GM18507 (cell line): ENCODE measurements at regions not wholly inside any gene's neighbourhood (a gene's known extent, or its start where the extent isn't known, plus 50 kb on each side); places are given as distances from the start of the nearest gene placed in this dataset.

Source experiments
- DNase-seq: peaks from one replicate; pipeline ENCODE4 v3.0.0; 2011; ENCODE audit warnings: low read depth; ENCODE audit not compliant: insufficient read length; ENCODE audit errors: extremely low spot score
- FAIRE-seq: peaks from 2 replicates; lab custom pipeline; 2011; peaks lifted over from hg19 to GRCh38; lab: Jason Lieb, UNC

DNA sequence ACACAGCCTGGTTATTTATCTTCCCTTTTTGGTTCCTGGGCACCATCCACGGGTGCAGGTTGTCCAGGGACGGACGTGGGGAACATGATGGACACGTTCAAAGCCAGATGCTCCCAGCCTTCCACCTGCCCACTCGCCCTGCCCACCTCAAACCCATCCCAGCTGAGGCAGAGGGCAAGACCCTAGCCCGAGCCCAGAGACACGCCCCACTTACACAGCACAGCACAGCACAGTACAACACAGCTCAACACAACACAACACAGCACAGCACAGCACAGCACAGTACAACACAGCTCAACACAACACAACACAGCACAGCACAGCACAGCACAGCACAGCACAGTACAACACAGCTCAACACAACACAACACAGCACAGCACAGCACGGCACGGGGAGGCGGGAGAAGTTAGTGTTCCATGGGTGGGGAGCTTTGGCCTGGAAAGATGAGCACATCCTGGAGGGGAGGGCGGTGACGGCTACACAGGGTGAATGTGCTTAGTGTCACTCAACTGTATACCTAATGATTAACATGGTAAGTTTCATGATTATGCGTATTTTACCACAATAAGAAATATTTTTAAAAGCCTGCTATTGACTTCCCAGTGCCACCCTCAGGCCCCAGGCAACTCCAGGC lies 1507.5 kb downstream of the BRD1 start:
- FAIRE-seq (no peak), DNase-seq (no peak)

DNA sequence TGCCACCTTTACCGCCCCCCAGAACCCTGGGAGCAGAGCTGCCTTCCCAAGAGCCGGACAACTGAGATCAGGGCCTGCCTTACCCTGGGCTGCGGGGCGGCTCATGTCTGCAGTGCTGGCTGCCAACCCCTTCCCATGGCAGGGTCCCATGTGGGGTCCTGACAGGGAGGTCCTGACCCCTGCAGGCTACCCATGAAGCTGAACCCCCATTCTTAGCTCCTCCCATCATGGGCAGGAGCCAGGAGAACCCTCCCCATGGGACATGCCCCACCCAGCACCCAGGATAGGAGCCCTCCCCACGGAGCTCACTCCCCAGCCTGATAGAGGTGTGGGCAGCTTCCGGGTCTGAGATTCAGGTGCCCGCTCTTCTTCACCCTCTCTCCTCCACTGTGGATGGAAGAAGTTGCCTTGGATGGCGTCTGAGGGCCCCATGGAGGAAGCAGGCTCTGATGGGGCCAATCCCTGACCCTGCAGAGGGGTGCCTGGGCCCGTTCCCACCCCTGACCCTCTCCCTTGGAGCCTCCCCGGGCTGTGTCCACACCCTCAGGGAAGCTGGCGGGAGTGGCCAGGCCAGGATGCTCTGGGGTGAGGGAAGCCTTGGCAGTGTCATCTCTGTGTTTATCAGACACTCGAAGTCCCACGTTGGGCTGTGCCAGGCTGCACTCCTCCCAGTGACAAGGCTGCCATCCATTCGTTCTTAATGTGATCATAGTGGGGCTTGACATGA lies 1508.2 kb downstream of the BRD1 start:
- no peak for FAIRE-seq
- no peak for DNase-seq

DNA sequence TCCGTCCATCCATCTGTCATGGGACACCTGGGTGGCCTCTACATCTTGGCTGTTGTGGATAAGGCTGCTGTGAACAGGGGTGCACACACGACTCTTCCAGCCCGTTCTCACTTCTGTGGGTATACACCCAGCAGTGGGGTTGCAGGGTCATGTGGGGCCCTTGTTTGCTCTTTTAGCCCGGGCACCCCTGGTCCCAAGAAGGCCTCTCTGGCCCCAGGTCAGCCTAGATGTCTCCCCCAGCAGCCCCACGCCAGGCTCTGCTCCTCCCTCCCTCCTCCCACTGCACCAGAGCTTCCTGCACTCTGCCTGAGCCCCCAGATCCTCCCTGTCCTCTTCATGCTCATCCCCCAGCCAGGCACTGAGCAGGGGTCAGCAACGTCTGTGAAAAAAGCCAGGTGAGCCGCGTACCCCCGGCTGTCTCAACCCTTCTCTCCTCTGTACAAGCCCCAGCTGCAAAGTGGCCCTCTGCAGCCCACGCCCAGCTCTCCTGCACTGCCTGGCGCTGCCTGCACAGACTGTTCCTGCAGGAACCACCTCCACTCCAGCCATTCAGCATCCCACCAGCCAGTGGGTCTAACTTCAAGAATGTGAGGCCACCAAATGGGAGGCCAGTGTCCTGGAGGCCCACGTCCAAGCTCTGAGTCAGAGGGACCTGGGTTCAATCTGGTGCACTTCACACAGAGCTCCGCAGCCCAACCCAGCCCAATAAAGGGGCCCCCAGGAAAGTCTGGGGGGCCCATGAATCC lies 1508.9 kb downstream of the BRD1 start:
- DNase-seq (no peak), FAIRE-seq (no peak)

DNA sequence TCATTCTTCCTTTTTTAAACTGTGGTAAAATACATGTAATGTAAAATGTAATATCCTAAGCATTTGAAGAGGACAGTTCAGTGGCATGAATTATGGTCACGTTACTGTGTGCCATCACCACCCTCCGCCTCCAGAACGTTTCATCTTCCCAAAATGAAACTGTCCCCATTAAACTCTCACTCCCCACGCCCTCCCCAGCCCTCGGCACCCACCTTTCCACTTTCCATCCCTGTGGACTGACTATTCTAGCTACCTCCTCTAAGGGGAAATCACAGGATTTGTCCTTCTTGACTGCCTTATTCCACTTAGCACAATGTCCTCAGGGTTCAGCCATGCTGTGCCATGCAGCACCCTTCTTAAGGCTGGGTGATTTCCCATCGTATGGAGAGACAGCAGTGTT lies 1509.5 kb downstream of the BRD1 start:
- DNase-seq, result no peak
- FAIRE-seq, result no peak

DNA sequence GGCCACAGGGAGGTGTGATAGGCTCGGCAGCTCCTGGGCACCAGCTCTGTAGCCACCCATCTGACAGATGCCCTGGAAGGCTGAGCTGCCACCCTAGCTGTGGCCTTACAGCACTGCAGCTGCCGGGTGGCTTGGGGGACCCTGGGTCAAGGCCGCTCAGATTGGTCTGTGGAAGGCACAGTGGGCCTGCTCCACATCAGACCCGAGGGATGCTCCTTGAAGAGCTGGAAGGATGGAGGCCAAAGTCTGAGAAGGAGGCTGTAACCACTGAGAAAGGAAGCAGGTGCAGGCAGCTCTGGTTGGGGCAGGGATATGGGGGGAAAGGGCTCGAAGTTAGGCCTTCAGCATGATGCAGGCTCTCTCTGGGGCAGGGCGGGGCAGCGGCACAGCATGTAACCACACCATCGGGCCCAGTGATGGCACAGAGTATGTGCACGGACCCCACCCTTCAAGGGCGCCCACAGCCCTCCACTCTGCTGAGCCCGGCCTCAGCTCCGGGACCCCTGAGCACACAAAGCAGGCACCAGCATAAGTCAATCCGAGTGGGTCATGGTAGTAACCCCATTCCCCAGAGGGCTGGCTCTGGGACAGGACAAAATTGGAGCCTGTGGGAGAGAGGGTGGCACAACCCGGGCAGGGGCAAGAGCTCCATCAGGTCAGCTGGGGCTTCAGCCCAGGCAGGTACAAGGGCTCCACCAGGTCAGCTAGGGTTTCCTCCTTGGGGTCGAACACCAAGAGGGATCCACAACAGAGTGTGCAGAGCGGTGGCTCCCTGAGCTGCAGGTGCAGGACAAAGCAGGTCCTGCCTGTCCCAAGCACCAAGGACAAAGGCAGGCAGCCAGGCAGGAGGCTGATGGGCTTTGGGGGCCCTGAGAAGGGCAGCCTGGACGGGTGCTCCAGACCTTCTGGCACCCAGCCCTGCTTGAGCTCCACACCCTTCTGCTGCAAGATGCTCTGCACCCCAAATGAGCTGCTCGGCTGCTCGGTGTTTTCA lies 1511.1 kb downstream of the BRD1 start:
- FAIRE-seq, result no peak
- no peak for DNase-seq

DNA sequence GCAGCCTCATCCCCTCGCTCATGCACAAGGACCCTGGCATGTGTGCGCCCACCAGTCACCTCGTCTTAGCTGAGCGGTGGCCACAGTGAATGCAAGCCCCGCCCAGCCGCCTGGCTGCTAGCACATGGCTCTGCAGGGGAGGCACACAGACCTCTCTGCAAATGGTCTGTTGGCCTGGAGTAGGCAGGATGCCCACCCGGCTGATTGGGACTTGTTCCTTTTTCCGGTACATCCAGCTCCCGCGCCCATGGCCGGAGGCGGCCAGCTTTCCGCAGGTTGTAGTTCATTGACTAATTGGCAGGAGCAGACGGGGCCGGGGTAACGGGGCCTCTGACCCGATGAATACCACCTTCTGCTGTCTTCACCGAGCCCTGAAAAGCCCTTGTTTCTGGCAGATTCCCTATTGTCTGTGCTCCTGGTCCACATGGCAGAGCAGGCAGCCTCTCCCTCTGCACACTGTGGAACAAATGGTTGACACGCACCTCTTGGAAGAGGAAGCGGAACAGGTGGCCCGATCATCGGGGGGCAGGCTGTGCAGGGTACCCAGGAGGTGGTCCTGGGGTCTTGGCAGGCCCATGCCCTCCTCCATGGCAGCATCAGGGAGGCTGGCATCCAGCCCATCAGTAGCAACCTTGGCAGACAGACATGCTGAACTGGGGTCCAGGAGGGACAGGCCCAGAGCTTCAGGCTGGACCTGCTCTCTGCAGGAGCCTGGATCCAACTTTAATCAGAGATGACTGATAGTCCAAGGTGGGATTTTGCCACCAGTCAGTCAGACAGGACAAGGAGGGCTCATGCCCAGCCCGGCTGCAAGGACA lies 1512.0 kb downstream of the BRD1 start:
- DNase-seq (no peak), FAIRE-seq (no peak)

DNA sequence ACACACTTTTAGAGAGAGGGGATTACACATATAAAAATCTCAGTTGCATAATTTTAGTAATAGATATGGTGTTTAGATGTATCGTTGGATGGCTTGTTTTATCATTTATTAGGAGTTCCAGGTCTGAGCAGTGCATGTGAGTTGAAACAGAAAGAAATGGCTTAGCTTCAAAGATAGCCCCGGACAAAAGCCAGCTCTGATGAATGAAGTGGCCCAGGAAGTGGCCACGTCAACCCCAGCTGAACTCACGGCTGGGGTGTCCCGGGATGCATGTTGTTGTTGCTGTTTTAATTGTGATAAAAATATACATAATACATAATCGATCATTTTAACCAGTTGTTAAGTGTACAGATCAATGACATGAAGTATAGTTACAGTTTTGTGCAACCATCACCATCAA lies 1513.6 kb downstream of the BRD1 start:
- no peak for DNase-seq
- FAIRE-seq, result no peak

DNA sequence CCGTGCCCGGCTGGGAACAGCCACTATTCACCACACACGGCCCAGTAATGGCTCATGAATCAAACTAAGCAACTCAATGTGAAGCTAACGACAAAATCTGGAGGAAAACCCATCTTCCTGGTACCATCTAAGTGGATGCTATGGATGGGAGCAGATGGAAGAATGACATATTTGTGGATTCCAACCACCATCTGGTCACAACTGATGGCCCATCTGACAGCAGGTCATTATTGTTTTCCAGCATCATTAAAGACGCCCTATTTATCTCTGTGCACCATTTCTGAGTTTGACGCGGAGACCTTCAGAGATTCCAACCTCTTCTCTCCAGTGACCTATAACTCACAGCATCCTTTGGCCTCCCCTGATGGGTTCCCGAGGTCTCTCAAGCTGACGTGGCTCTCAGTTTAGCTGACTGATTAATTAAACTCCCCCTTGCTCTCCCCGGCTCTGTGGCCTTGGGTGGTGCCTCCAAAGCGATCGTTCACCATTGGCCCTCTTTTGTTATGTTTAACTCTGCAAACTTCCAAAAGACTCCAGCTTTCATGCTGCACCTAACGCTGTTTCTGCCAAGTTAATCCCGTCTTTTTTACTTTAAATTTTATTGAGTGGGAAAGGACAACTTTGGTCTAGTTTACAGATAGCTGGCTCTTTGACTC lies 1514.4 kb downstream of the BRD1 start:
- no peak for FAIRE-seq
- DNase-seq, result no peak

DNA sequence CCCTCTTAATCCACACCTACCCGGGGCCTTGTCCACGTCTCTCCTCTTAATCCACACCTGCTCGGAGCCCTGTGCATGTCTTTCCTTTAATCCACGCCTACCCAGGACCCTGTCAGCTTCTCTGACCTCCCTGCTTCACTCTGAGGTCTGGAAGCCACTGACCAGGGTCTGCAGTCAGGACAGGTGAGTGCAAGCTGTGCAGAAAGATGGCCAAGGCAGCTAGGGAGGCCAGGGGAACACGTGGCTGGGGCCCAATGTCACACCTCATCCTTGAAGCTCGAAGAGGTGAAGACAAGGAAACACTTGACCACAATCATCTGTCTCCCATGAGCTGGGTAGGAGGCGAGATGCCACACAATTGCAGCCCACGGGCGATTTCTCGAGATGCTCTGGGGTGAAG lies 1516.9 kb downstream of the BRD1 start:
- DNase-seq (no peak), FAIRE-seq (no peak)

DNA sequence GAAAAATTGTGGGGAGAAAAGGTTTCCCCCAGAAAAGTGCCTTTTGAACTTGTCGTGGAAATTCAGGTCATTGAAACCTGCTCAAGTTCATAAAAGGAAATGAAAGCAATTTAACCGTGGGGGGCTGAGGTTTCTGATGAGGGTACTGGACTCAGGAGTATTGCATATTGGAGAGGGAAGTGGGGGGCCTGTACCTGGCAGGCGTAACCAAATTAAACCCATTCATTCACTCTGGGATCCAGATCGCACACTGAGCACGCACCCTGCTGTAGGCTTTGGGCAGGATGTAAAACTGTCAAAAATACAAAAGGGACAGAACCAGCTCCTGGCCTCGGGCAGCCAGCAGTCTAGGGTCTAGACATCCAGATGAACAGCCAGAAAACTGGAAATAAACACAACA lies 1517.4 kb downstream of the BRD1 start:
- DNase-seq (no peak), FAIRE-seq (no peak)

DNA sequence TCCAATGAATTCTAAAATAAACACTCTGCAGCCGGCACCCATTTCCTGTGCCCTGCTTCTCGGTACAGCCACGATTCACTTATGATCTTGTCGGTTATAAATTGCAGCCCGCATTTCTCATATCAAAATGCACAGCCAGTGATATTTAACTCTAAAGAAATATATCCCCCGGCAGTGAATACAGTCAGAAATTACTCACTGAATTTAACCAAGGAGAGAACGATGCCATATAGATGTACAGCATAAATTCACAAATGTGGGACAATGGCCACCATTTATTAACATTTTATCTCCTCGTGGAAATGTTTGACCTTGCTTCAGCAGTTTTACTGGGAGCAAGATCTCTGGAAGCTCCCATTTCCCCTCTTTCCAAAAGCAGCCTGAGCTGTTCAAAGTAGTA lies 1517.8 kb downstream of the BRD1 start:
- no peak for DNase-seq
- no peak for FAIRE-seq

DNA sequence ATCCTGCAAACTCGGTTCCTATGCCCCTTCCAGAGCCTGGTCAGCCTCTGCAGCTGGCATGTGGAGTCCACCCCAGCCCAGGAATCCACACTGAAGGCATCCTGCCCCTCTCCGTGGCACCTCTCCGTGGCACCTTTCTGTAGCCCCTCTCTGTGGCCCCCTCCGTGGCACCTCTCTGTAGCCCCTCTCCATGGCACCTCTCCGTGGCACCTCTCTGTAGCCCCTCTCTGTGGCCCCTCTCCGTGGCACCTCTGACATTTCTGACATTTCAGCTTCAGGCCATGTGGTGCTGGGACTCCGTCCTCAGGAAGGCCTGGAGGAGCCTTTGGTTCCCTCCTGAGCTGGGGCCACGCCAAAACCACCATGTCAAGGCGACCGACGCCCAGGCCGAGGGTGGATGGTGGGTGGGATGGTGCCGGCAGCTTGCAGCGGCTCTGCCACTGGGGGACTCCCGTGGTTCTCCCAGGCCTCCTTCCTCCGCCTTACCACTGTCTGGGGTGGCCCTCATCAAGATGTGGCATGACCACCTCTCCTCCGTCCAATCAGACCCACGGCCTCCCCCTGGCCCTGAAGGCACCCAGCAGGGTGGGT lies 1518.5 kb downstream of the BRD1 start:
- DNase-seq (no peak), FAIRE-seq (no peak)

DNA sequence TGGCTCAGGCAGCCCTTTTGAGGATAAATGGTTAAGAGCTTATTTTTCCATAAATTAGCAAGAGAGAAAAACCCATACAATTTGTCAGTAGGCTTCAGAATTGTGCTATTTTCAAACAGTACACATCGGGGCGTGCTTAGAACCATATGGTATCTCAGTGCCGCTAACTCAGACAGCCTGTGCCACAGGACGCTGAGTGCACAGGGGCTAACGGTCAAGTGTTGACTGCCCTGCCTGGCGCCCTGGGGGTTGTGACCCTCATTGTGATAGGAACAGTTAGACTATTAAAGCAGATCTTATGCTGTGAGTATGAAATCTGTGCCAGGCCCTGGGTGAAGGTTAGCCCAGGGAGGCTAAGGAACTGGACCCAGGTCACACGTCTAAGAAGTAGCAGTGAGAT lies 1519.7 kb downstream of the BRD1 start:
- DNase-seq, result no peak
- no peak for FAIRE-seq

DNA sequence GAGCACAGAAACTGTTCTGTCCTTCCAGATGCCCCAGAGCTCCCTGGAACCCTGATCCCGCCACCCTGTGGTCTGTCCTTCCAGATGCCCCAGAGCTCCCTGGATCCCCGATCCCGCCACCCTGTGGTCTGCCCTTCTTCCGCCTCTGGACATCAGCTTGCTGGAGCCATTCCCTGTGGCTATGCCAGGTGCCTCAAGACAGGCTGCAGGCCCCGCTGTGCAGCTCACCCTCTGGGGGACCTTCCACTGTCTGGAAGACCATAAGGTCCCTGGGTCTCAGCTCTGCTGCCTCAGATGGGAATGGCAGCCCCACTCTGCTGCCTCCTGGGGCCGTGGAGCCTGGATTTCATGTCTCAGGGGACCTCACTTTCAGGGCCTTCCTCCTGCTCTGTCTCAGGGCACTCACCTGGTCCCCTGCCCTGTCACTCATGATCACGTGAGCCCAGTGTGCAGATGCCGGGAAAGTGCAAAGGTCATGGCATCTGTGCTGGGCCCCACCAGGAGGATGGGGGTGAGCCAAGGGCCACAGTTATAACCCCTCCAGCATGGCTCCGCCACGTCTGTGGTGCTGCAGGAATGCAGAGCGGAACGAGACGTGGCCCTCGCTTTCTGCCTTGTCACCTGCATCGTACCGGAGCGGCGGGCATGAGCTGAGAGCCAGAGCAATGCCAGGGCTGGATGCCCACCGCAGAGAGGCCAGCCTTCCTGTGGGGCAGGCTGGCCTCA lies 1520.7 kb downstream of the BRD1 start:
- no peak for FAIRE-seq
- DNase-seq, result no peak

DNA sequence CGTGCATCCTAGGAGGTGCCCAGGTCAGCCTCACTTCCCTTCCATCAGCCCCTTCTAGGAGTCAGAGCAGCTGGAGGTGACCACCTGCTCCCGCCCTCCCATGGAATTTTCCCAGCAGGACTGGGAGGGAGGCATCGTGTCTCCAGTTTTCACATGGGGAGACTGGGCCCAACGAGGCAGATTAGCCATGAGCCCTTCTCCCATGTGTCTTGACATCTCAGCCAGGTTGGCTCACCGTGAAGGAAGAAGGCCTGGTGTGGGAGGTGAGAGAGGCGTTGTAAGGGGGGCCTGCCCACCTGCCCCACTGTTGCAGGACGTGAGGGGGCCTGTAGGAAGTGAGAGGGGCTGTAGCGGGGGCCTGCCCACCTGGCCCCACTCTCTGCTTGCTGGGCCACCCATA lies 1521.4 kb downstream of the BRD1 start:
- DNase-seq, result no peak
- no peak for FAIRE-seq

DNA sequence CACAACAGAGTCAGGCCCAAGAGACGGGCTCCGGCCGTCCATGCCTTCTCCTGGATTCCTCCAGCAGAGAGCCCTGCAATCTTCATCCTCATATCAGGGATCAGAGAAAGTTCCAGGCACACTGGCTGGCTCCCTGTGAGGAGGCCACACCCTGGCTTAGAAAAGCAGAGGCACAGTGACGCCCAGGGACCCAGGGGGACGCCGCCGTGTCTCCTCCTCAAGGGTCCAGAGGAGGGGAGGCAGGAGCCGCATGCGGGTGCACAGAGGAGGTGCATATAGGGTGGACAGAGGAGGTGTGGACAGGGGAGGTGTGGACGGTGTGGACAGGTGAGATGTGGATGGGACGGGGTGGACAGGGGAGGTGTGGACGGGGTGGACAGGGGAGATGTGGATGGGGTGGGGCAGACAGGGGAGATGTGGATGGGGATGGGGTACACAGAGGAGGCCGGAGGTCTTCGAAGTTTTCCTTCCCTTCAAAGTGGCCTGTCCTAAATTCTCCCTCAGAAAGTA lies 1521.9 kb downstream of the BRD1 start:
- DNase-seq, result no peak
- FAIRE-seq, result no peak

DNA sequence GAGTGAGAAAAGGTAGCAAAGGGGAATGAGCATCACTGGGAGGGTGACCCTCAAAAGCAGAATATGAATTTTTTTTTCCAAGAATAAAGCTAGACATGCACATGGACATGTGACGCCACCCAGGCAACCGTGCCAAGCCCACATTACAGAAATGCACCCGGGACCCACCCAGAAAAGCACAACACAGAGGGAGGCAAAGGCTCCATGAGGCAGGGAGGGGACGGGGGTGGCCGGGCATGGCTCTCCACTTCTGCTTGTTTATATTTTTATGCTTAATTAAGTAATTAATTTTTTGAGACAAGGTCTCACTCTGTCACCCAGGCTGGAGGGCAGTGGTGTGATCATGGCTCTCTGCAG lies 1524.3 kb downstream of the BRD1 start:
- no peak for FAIRE-seq
- no peak for DNase-seq
